Gastrocnemius medialis (tissue), 4 donors: ENCODE measurements at regions not wholly inside any gene's neighbourhood (a gene's known extent, or its start where the extent isn't known, plus 50 kb on each side); places are given as distances from the start of the nearest gene placed in this dataset.

Experiments
- POLR2A ChIP-seq, 2 donors: fragments of 450-650 bp; IDR thresholded peaks; one replicate each; pipeline ENCODE4 v1.6.1; 2017; ENCODE audit warnings: antibody characterized with exemption in 2 of 2, mild to moderate bottlenecking in 2 of 2, moderate library complexity in 2 of 2
- TF ChIP-seq, protein P1 (sequence below), 5 experiments: fragments of 450-650 bp in 3 of 5; fragments of 200-600 bp in 2 of 5; sonication (generic) in 2 of 5; IDR thresholded peaks in 4 of 5; conservative IDR thresholded peaks in 1 of 5; 1 replicate in 4 of 5; 2 replicates in 1 of 5; pipeline ENCODE4 v1.5.1; 2016 to 2019; ENCODE audit warnings: antibody characterized with exemption in 5 of 5, mild to moderate bottlenecking in 3 of 5, moderate library complexity in 3 of 5

DNA sequence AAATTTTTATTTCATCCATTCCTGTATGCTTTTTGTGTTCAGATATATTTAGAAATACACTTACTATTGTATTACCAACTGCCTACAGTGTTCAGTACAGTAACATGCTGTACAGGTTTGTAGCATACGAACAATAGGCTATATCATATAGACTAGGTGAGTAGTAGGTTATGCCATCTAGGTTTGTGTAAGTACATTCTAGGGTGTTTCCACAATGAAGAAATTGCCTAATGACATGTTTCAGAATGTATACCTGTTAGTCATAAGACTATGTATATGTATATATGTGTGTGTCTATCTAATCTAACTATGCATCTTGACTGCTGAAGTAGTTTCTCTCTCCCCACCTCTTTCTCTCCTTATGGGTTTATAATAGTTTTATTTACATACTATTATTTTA is 51.5 kb upstream of the BTC start:
- no peak for TF ChIP-seq POLR2A (IDR thresholded peaks at IDR 0.05)
- TF ChIP-seq, protein P1, sequence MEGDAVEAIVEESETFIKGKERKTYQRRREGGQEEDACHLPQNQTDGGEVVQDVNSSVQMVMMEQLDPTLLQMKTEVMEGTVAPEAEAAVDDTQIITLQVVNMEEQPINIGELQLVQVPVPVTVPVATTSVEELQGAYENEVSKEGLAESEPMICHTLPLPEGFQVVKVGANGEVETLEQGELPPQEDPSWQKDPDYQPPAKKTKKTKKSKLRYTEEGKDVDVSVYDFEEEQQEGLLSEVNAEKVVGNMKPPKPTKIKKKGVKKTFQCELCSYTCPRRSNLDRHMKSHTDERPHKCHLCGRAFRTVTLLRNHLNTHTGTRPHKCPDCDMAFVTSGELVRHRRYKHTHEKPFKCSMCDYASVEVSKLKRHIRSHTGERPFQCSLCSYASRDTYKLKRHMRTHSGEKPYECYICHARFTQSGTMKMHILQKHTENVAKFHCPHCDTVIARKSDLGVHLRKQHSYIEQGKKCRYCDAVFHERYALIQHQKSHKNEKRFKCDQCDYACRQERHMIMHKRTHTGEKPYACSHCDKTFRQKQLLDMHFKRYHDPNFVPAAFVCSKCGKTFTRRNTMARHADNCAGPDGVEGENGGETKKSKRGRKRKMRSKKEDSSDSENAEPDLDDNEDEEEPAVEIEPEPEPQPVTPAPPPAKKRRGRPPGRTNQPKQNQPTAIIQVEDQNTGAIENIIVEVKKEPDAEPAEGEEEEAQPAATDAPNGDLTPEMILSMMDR (IDR thresholded peaks at IDR 0.05 in 4 of 5, conservative IDR thresholded peaks at IDR 0.05 in 1 of 5) = no peak
